ENCODE measurements at regions not wholly inside any gene's neighbourhood (a gene's known extent, or its start where the extent isn't known, plus 50 kb on each side); places are given as distances from the start of the nearest gene placed in this dataset.

DNA sequence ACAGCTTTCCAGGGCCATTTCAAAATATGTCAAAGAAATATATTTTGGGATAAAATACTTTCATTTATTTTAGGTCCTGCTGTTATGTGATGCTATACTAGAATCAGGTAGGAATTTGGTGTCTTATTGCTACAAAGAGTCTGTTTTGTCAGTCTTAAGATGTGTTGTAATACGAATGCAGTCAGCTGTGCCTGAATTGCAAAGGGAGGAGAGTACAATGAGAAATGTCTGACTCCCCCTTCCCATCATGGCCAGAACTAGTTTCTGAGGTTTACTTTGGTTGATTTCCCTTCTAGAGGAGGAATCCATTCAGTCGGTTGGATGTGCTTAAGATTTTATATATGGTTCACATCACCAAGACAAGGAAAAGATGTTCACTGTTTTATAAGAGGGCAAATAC is 75.7 kb upstream of the TNFSF18 start (continued):
- TF ChIP-seq, protein P1, sequence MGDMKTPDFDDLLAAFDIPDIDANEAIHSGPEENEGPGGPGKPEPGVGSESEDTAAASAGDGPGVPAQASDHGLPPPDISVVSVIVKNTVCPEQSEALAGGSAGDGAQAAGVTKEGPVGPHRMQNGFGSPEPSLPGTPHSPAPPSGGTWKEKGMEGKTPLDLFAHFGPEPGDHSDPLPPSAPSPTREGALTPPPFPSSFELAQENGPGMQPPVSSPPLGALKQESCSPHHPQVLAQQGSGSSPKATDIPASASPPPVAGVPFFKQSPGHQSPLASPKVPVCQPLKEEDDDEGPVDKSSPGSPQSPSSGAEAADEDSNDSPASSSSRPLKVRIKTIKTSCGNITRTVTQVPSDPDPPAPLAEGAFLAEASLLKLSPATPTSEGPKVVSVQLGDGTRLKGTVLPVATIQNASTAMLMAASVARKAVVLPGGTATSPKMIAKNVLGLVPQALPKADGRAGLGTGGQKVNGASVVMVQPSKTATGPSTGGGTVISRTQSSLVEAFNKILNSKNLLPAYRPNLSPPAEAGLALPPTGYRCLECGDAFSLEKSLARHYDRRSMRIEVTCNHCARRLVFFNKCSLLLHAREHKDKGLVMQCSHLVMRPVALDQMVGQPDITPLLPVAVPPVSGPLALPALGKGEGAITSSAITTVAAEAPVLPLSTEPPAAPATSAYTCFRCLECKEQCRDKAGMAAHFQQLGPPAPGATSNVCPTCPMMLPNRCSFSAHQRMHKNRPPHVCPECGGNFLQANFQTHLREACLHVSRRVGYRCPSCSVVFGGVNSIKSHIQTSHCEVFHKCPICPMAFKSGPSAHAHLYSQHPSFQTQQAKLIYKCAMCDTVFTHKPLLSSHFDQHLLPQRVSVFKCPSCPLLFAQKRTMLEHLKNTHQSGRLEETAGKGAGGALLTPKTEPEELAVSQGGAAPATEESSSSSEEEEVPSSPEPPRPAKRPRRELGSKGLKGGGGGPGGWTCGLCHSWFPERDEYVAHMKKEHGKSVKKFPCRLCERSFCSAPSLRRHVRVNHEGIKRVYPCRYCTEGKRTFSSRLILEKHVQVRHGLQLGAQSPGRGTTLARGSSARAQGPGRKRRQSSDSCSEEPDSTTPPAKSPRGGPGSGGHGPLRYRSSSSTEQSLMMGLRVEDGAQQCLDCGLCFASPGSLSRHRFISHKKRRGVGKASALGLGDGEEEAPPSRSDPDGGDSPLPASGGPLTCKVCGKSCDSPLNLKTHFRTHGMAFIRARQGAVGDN (IDR thresholded peaks at IDR 0.05), result no peak
- TF ChIP-seq POLR2AphosphoS5 (IDR thresholded peaks at IDR 0.05; ENCODE audit: low read length) (no peak), YY1 (IDR thresholded peaks at IDR 0.05; ENCODE audit: low read depth, low read length) (no peak), BACH1 (IDR thresholded peaks at IDR 0.05; ENCODE audit: borderline replicate concordance) (no peak), ZBED1 (IDR thresholded peaks at IDR 0.05; ENCODE audit: borderline replicate concordance) (no peak), MYC (IDR thresholded peaks at IDR 0.05; ENCODE audit: insufficient read depth, insufficient read length, insufficient replicate concordance, low read length, severe bottlenecking) (no peak)

DNA sequence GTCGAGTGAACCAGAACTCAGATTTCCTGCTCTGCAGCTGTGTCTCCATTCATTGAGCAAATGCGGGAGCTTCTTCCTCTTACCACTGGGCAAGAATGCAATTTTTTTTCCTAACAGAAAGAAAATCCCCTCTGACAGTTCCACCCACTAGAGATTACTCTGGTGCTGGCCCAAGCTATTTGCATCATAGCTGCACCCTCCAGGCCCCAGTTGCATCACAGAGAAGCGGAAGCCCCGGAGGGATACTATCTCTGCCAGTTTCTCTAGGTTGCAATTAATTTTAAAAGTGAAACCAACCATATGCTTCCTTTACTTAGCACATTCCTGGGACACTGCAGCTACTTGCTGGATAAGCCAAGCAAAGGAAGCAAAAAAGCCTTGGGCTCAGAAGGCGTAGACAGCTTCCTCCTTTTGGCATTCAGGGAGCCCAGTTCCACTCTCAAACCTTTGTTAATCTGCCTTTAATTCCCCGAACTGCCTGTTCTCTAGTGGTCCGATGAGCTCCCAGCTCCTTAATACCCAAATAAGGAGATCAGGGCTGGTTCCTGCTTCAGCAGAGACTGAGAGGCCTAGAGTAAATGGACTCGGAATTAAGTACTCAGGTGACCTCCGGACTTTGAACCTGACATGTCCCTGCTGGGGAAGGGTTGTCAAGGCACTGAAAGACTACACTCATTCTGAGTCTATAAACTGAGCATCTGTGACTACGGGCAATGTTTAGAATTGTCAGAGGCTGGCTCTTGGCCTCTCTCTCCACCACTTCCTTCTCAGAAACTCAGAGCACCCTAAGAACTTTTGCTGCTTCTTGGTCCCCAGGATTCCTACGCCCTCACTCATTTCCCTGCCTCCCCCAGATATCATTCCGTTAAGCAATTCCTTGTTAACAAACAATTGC is 72.5 kb upstream of the TNFSF18 start:
- POLR2A ChIA-PET, result no interaction called here
- no peaks in the 10 kb centered on the region for H3K79me2 ChIP-seq (ENCODE audit: control insufficient read depth, insufficient read depth, low read length)
- no peak overlapping the region for H3K4me3 ChIP-seq
- H3K27ac ChIP-seq (ENCODE audit: control insufficient read depth, insufficient read depth), result no peak overlapping the region
- H3K27me3 ChIP-seq (replicated peaks in 1 of 2; ENCODE audit: control insufficient read depth in 2 of 2, insufficient read depth in 2 of 2, low read length in 1 of 2), result no peaks in the 10 kb centered on the region
- SMC1A ChIA-PET (ENCODE audit: uncharacterized antibody, unreplicated experiment), result interaction anchor here (0.6 kb wide), 2 partner anchors 105 to 154 kb away, joined by 3 to 4 read pairs; no protein-coding TSS in a partner anchor
- DNase-seq (ENCODE audit: low read depth, low spot score) (no peak), ATAC-seq (peak; percentile 80), FAIRE-seq (no peak)
- no peak overlapping the region for H3K9ac ChIP-seq (ENCODE audit: control insufficient read depth, insufficient read depth, low read length)
- BruUV-seq (replicated peaks), result no TSS peak
- CTCF ChIA-PET, result interaction anchor here (2.0 to 2.4 kb wide), 2 partner anchors 80 to 298 kb away, joined by 5 to 6 read pairs; no protein-coding TSS in a partner anchor
- no peaks in the 10 kb centered on the region for H4K20me1 ChIP-seq (ENCODE audit: control insufficient read depth, insufficient read depth)
- no peak overlapping the region; the same call in 1 of the 2 replicates for H3K4me2 ChIP-seq (ENCODE audit: control insufficient read depth, insufficient read depth)
- RAD21 ChIA-PET (ENCODE audit: unreplicated experiment), result interaction anchor here (1.3 kb wide), 1 partner anchor 79 kb away, joined by 4 read pairs; no protein-coding TSS in a partner anchor
- H3K9me3 ChIP-seq (replicated peaks; ENCODE audit: control insufficient read depth, insufficient read depth, low read length), result no peaks in the 10 kb centered on the region
- no peak overlapping the region for H2AFZ ChIP-seq (ENCODE audit: control insufficient read depth, low read depth, low read length)
- 39% methylated on average over 12 of the region's 12 CpGs for WGBS (ENCODE audit: insufficient coverage, insufficient replicate concordance, low lambda C conversion rate, missing lambda C conversion rate)
- H3K4me1 ChIP-seq (ENCODE audit: control insufficient read depth, insufficient read depth, low read length), result no peaks in the 10 kb centered on the region
- intact Hi-C loops (cut with micrococcal nuclease; ENCODE audit: unreplicated experiment), result no loop called here
- in situ Hi-C loops (cut with MboI), result no loop called here
- H3K36me3 ChIP-seq (ENCODE audit: control insufficient read depth in 2 of 2, insufficient read depth in 2 of 2, low read length in 1 of 2), result no peaks in the 10 kb centered on the region
- TF ChIP-seq HDAC6 (IDR thresholded peaks at IDR 0.05; ENCODE audit: unreplicated experiment) (no peak), BMI1 (IDR thresholded peaks at IDR 0.05; ENCODE audit: borderline replicate concordance) (no peak), HDGF (IDR thresholded peaks at IDR 0.05) (no peak), TCF12 (IDR thresholded peaks at IDR 0.05; ENCODE audit: low read depth, low read length) (no peak)
- TF ChIP-seq, protein P2, sequence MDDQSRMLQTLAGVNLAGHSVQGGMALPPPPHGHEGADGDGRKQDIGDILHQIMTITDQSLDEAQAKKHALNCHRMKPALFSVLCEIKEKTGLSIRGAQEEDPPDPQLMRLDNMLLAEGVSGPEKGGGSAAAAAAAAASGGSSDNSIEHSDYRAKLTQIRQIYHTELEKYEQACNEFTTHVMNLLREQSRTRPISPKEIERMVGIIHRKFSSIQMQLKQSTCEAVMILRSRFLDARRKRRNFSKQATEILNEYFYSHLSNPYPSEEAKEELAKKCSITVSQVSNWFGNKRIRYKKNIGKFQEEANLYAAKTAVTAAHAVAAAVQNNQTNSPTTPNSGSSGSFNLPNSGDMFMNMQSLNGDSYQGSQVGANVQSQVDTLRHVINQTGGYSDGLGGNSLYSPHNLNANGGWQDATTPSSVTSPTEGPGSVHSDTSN (IDR thresholded peaks at IDR 0.05; ENCODE audit: insufficient replicate concordance, low read depth, low read length), result no peak
- TF ChIP-seq, protein P3, sequence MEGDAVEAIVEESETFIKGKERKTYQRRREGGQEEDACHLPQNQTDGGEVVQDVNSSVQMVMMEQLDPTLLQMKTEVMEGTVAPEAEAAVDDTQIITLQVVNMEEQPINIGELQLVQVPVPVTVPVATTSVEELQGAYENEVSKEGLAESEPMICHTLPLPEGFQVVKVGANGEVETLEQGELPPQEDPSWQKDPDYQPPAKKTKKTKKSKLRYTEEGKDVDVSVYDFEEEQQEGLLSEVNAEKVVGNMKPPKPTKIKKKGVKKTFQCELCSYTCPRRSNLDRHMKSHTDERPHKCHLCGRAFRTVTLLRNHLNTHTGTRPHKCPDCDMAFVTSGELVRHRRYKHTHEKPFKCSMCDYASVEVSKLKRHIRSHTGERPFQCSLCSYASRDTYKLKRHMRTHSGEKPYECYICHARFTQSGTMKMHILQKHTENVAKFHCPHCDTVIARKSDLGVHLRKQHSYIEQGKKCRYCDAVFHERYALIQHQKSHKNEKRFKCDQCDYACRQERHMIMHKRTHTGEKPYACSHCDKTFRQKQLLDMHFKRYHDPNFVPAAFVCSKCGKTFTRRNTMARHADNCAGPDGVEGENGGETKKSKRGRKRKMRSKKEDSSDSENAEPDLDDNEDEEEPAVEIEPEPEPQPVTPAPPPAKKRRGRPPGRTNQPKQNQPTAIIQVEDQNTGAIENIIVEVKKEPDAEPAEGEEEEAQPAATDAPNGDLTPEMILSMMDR (IDR thresholded peaks at IDR 0.05 in 2 of 3, conservative IDR thresholded peaks at IDR 0.05 in 1 of 3; ENCODE audit: control insufficient read depth in 2 of 3, extremely low read depth in 1 of 3, insufficient read depth in 1 of 3, low read depth in 3 of 3, low read length in 3 of 3), result no peak
- TF ChIP-seq, protein P4, sequence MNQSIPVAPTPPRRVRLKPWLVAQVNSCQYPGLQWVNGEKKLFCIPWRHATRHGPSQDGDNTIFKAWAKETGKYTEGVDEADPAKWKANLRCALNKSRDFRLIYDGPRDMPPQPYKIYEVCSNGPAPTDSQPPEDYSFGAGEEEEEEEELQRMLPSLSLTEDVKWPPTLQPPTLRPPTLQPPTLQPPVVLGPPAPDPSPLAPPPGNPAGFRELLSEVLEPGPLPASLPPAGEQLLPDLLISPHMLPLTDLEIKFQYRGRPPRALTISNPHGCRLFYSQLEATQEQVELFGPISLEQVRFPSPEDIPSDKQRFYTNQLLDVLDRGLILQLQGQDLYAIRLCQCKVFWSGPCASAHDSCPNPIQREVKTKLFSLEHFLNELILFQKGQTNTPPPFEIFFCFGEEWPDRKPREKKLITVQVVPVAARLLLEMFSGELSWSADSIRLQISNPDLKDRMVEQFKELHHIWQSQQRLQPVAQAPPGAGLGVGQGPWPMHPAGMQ (IDR thresholded peaks at IDR 0.05; ENCODE audit: borderline replicate concordance), result no peak

Measured in GM12878 (cell line).